Right ventricle myocardium inferior (tissue), 1 donor: ENCODE measurements at regions not wholly inside any gene's neighbourhood (a gene's known extent, or its start where the extent isn't known, plus 50 kb on each side); places are given as distances from the start of the nearest gene placed in this dataset.
"Not testable (repeated sequence)": the region's sequence is repeated elsewhere in the genome, so short reads cannot be mapped to it uniquely, and the experiment has no call there.

Source experiments
- ATAC-seq: fragments of 200-7000 bp; cut with Tn5 transposase; one replicate; pipeline ENCODE4 v1.9.1; 2020; ENCODE audit warnings: mild to moderate bottlenecking, moderate library complexity
- DNase-seq: peaks from one replicate; pipeline ENCODE4 v3.0.0; 2021; ENCODE audit errors: missing footprints
- intact Hi-C: fragments of 100-400 bp; cut with DNase I; formaldehyde crosslinking; loops from one replicate; pipeline ENCODE4 v1.11.0; 2022
- donor health status: DM: no; HTN: yes; CAD: no; lungs with severe emphysema.

- intact Hi-C loops, result no loop called here
- DNase-seq, result no peak
- no peak for ATAC-seq
Observed at GRCh38 chr10:65753532-65753931, 1172.3 kb upstream of the LRRTM3 start.

DNA sequence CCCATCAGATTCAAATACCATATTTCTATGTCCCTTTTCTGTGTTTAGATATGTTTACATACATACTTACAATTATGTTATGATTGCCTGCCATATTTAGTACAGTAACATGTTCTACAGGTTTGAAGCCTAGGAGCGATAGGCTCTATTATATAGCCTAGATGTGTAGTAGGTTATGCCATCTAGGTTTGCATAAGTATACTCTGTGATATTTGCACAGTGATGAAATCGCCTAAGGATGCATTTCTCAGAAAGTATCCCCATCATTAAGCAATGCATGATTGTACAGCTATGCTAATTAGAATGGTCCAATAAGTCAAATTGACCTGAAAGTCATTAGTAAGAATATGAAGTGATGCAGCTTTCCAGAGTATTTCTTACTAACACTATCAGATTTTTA, 1171.7 kb upstream of the LRRTM3 start:
- ATAC-seq, result no peak
- intact Hi-C loops, result no loop called here
- no peak for DNase-seq

DNA sequence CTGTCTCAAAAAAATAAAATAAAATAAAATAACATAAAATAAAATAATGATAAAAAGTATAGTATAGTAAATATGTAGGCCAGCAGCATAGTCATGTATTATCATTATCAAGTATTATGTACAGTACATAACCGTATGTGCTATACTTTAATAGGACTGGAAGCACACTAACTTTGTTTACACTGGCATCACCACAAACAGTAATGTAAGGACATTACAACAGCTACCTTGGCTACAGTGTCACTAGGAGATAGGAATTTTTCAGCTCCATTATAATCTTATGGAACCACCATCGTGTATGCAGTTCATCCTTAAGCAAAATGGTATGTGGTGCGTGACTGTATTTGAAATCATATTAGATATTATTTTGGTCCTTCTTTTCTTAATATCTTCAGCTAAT, 1163.5 kb upstream of the LRRTM3 start:
- DNase-seq (no peak), ATAC-seq (no peak)
- intact Hi-C loops, result no loop called here

- ATAC-seq (no peak), DNase-seq (no peak)
- intact Hi-C loops, result no loop called here
Observed at GRCh38 chr10:65765006-65765541, 1160.8 kb upstream of the LRRTM3 start.

DNA sequence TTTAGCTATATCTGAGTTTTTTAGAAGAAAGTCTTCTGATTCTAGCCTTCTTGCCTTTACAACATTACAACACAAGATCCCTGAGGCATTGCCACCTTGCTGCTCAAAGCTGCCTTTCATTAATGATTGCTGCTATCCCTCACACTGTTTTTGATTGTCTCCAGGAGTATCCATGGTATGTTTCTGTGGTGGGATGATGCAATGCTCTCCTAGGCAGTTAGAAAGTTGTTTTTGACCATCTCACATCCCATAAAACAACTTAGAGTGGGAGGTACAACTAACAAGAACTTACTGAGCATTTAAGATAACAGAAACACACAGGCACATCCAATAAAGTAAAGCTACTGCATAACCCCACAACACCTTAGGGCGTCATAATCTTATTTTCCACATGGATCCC, 1156.0 kb upstream of the LRRTM3 start:
- DNase-seq (no peak), ATAC-seq (no peak)
- intact Hi-C loops, result no loop called here

DNA sequence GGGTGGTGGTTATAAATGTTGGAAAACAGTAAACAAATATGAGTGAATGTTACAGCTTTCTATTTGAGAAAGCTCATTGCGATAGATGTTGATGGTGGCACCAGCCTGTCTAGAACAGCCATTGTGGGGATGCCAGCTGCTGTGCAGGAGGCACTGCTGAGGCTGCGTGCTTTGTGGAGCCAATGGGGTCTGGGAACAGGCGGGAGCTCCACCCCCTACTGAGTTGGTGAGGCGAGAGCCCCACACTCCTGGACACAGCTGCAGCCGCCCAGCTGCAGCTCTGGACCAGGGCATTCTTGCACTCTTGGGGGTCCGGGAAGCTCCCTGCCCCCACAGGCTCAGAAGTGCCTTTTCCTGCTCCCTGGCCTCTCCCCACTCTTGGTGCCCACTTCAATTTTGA, 1147.1 kb upstream of the LRRTM3 start:
- ATAC-seq, result no peak
- intact Hi-C loops, result no loop called here

GRCh38 chr10:65779985-65780384, 1145.9 kb upstream of the LRRTM3 start:
- ATAC-seq (no peak), DNase-seq (no peak)
- intact Hi-C loops, result no loop called here

More for the DNA sequence above, 1147.1 kb upstream of the LRRTM3 start:
- DNase-seq, result no peak

GRCh38 chr10:65786279-65786678, 1139.6 kb upstream of the LRRTM3 start:
- ATAC-seq (no peak), DNase-seq (no peak)

DNA sequence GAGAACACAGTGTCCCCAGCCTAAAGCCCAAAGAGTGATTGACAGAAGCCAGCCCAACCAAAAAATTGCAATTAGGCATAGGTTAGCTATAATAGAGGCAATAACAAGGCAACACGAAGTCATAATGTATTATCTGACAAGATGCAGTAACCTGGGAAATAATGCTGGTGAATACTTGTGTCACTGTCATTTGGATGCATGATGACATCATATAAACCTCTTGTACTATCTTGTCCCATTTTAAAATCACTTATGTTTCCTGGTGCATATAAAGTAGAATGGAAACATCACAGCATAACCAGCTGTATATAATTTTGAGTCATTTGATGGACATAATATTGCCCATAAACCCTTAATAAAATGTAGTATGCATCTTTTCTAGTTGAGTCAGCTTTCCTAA, 1138.3 kb upstream of the LRRTM3 start:
- DNase-seq, result no peak
- no peak for ATAC-seq
- intact Hi-C loops, result no loop called here

More at GRCh38 chr10:65786279-65786678, 1139.6 kb upstream of the LRRTM3 start:
- intact Hi-C loops, result no loop called here

GRCh38 chr10:65788271-65788670, 1137.6 kb upstream of the LRRTM3 start:
- no peak for DNase-seq
- ATAC-seq, result no peak
- intact Hi-C loops, result no loop called here

GRCh38 chr10:65791979-65792378, 1133.9 kb upstream of the LRRTM3 start:
- no peak for DNase-seq
- intact Hi-C loops, result no loop called here

DNA sequence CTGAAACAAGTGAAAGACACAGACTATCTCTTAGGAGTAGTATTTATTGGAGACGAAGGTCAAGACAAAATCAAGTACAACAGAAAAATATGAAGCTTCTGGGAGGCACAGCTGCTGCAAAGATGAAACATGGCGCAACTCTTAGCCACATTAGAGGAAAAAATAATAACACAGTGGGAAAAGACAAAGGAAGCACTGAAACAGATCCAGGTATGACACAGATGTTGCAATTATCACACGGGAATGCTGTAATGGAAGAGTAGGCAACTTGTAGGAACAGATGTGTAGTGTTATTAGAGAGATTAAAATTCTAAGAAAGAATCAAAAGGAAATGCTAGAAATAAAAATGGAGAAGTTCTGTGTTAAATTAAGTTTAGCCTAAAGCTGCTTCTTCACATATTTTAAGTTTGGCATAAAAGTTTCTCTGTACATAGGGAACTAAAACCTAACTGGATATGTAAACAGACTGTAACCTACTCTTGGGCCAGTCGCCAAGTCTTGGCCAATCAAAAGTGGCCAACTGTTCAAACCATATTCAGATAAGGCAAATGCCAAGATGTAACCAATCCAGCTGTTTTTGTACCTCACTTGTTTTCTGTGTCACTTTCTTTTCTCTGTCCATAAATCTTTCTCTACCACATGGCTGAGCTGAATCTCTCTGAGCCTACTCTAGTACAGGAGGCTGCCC, 1132.0 kb upstream of the LRRTM3 start:
- no peak for ATAC-seq
- intact Hi-C loops, result no loop called here
- DNase-seq, result no peak

More at GRCh38 chr10:65791979-65792378, 1133.9 kb upstream of the LRRTM3 start:
- ATAC-seq, result no peak

- intact Hi-C loops, ATAC-seq, DNase-seq: not testable (repeated sequence)
Observed at GRCh38 chr10:65794861-65795260, 1131.0 kb upstream of the LRRTM3 start.

- no peak for DNase-seq
- intact Hi-C loops, result no loop called here
- ATAC-seq, result no peak
Observed at GRCh38 chr10:65796472-65796871, 1129.4 kb upstream of the LRRTM3 start.

GRCh38 chr10:65798133-65798532, 1127.7 kb upstream of the LRRTM3 start:
- DNase-seq (no peak), ATAC-seq (no peak)
- intact Hi-C loops, result no loop called here

- ATAC-seq (no peak), DNase-seq (no peak)
- intact Hi-C loops, result no loop called here
Observed at GRCh38 chr10:65802391-65802790, 1123.4 kb upstream of the LRRTM3 start.

DNA sequence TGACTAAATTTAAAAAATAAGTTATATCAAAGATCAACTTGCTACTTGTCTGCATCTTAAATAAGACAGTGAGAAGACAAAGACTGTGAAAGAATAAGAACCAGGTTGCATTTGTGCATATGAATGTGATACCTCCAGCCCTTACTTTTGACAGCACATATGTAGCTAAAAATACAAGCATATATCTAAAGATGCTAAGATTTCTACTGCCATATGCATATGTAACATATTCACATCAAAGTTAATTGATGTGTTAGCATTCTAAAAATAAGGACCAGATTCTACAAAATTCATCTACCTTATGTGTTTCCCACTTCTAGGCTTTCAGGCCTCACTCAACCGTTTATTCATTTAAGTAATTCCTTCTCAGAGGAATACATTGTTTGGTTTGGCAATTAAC, 1120.3 kb upstream of the LRRTM3 start:
- intact Hi-C loops, result no loop called here
- ATAC-seq, result no peak
- no peak for DNase-seq

DNA sequence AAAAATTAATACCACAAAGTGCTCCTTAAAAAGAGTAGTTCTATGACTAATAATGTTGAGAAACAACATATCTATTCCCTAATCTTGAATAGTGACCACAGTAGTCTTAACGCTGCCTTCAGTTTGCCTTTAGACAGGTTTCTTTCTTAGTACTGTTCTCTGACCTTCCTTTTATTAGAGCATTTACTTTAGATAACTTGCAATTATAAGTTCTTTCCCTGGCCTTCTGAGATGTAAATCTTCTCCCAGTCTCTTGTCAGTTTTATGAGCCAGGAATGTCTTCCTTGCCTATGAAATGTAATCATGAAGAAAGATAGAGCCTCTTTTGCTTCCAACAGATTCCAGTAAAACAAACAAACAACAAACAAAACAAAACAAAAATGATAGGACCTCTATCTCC, 1119.8 kb upstream of the LRRTM3 start:
- ATAC-seq, result no peak
- no peak for DNase-seq
- intact Hi-C loops, result no loop called here

GRCh38 chr10:65808687-65809333, 1117.0 kb upstream of the LRRTM3 start:
- intact Hi-C loops, result no loop called here
- DNase-seq (no peak), ATAC-seq (no peak)

GRCh38 chr10:65811931-65812525, 1113.8 kb upstream of the LRRTM3 start:
- ATAC-seq, result no peak
- DNase-seq, result no peak
- intact Hi-C loops, result no loop called here
